ENCODE measurements at regions not wholly inside any gene's neighbourhood (a gene's known extent, or its start where the extent isn't known, plus 50 kb on each side); places are given as distances from the start of the nearest gene placed in this dataset.

DNA sequence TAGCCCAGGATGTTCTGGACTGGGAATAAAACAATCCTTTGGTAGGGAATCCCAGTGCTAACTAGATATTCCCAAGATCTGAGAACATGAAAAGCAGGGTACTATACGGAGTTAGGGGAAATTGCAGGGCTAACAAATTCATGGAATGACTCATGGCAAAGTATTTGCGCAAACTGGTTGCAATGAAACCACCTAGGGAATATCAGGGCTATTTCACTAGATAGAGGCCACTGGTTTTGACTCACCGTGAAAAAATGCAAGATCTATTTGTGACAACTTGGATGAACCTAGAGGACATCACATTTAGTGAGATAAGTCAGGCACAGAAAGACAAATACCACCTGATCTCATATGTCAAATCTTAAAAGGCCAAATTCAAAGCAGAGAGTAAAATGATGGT lies 233.3 kb downstream of the MBD2 start:
- intact Hi-C loops (cut with DNase I), result no loop called here
- no peaks in the 10 kb centered on the region for H3K36me3 ChIP-seq

DNA sequence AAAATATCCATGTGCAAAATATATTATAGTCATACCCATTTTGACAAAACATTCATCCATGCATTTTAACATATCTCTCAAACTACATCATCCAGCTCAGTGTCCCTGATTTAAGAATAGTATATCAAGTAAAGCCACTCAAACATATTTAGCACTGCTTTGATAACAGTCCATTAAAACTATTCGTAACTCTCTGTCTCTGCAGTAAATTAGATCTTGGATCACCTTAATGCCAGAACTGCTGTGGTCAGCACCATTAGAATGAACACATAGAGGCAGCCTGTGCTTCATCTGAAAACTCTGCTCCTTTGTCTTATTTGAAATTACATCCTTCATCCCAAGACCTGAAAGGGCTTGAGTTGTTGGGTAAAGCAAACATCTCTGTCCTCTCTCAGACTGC lies 234.0 kb downstream of the MBD2 start:
- intact Hi-C loops (cut with DNase I), result no loop called here

More for the DNA sequence above, 233.3 kb downstream of the MBD2 start:
- no peak for DNase-seq (ENCODE audit: extremely low spot score in 2 of 2)
- H3K9me3 ChIP-seq, result no peaks in the 10 kb centered on the region
- TF ChIP-seq, protein P1, sequence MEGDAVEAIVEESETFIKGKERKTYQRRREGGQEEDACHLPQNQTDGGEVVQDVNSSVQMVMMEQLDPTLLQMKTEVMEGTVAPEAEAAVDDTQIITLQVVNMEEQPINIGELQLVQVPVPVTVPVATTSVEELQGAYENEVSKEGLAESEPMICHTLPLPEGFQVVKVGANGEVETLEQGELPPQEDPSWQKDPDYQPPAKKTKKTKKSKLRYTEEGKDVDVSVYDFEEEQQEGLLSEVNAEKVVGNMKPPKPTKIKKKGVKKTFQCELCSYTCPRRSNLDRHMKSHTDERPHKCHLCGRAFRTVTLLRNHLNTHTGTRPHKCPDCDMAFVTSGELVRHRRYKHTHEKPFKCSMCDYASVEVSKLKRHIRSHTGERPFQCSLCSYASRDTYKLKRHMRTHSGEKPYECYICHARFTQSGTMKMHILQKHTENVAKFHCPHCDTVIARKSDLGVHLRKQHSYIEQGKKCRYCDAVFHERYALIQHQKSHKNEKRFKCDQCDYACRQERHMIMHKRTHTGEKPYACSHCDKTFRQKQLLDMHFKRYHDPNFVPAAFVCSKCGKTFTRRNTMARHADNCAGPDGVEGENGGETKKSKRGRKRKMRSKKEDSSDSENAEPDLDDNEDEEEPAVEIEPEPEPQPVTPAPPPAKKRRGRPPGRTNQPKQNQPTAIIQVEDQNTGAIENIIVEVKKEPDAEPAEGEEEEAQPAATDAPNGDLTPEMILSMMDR (IDR thresholded peaks at IDR 0.05), result no peak
- TF ChIP-seq POLR2A (IDR thresholded peaks at IDR 0.05) (no peak), POLR2AphosphoS5 (IDR thresholded peaks at IDR 0.05; ENCODE audit: insufficient read depth in 1 of 2, low read depth in 1 of 2) (no peak)
- no peak overlapping the region for H3K27ac ChIP-seq
- no peaks in the 10 kb centered on the region for H3K4me1 ChIP-seq
- no peak overlapping the region for H3K4me3 ChIP-seq
- no peaks in the 10 kb centered on the region for H3K27me3 ChIP-seq

DNA sequence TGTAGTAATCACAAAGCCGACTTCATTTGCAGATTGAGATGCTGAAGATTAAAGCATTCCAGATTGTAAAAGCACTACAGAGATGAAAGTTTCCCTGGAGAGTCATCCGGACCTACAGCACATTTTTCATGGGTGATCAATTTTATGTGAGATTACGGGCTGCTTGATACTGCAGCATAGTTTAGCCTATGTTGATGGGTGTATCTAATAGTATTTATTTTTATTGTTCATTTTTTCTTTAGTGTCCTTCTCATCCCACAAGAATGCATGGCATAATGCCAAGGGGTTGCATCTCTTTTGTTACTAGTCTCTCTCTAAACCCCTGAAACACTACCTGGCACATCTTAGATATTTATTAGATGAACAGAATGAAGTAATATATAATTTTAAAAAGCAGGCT lies 240.4 kb downstream of the MBD2 start:
- no peak for DNase-seq (ENCODE audit: extremely low spot score in 2 of 2)
- Histone ChIP-seq H3K27ac (no peak overlapping the region), H3K4me1 (no peaks in the 10 kb centered on the region), H3K27me3 (no peaks in the 10 kb centered on the region), H3K4me3 (no peak overlapping the region), H3K36me3 (no peaks in the 10 kb centered on the region), H3K9me3 (no peaks in the 10 kb centered on the region)
- intact Hi-C loops (cut with DNase I), result no loop called here
- TF ChIP-seq POLR2A (IDR thresholded peaks at IDR 0.05) (no peak), POLR2AphosphoS5 (IDR thresholded peaks at IDR 0.05; ENCODE audit: insufficient read depth in 1 of 2, low read depth in 1 of 2) (no peak)
- TF ChIP-seq, protein P1 (IDR thresholded peaks at IDR 0.05), result no peak

More for the DNA sequence above, 234.0 kb downstream of the MBD2 start:
- TF ChIP-seq, protein P1 (IDR thresholded peaks at IDR 0.05), result no peak
- TF ChIP-seq POLR2A (IDR thresholded peaks at IDR 0.05) (no peak), POLR2AphosphoS5 (IDR thresholded peaks at IDR 0.05; ENCODE audit: insufficient read depth in 1 of 2, low read depth in 1 of 2) (no peak)
- DNase-seq (ENCODE audit: extremely low spot score in 2 of 2), result no peak
- Histone ChIP-seq H3K36me3 (no peaks in the 10 kb centered on the region), H3K9me3 (no peaks in the 10 kb centered on the region), H3K27ac (no peak overlapping the region), H3K4me1 (no peaks in the 10 kb centered on the region), H3K4me3 (no peak overlapping the region), H3K27me3 (no peaks in the 10 kb centered on the region)

DNA sequence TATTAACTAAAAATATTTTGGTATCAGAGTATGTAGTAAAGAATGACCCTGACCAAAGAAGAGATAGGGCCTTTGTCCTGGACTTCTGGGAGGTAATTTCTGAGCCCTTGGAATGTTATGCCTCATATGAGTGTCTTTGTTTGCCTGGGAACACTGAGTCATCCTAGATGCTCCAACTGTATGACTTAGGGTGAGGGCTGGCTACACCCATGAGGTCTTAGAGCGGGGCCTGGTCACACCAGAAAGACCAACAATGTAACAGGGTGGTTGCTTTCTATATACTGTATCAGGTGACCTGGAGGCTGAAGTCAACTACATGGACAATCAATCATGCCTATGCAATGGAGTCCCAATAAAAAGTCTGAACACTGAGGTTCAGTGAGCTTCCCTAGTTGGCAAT lies 253.1 kb downstream of the MBD2 start:
- no peak overlapping the region for H3K4me3 ChIP-seq
- no peak overlapping the region for H3K27ac ChIP-seq
- TF ChIP-seq POLR2A (IDR thresholded peaks at IDR 0.05) (no peak), POLR2AphosphoS5 (IDR thresholded peaks at IDR 0.05; ENCODE audit: insufficient read depth in 1 of 2, low read depth in 1 of 2) (no peak)
- TF ChIP-seq, protein P1 (IDR thresholded peaks at IDR 0.05), result no peak
- intact Hi-C loops (cut with DNase I), result no loop called here
- no peaks in the 10 kb centered on the region for H3K9me3 ChIP-seq
- no peaks in the 10 kb centered on the region for H3K4me1 ChIP-seq
- H3K36me3 ChIP-seq, result no peaks in the 10 kb centered on the region
- no peak for DNase-seq (ENCODE audit: extremely low spot score in 2 of 2)
- no peaks in the 10 kb centered on the region for H3K27me3 ChIP-seq

DNA sequence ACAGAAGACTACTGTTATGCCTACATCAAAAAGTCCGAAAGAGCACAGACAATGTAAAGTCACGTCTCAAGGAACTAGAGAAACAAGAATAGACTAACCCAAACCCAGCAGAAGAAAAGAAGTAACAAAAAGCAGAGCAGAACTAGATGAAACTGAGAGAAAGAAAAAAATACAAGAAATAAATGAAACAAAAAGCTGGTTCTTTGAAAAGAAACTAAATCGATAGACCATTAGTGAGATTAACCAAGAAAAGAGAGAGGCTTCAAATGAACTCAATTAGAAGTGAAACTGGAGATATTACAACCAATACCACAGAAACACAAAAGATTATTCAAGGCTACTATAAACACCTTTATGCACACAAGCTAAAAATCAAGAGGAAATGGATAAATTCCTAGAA lies 271.8 kb downstream of the MBD2 start:
- TF ChIP-seq, protein P1 (IDR thresholded peaks at IDR 0.05), result no peak
- no peaks in the 10 kb centered on the region for H3K9me3 ChIP-seq
- no peak overlapping the region for H3K4me3 ChIP-seq
- no peak overlapping the region for H3K27ac ChIP-seq
- no peaks in the 10 kb centered on the region for H3K4me1 ChIP-seq
- H3K36me3 ChIP-seq, result no peaks in the 10 kb centered on the region
- no peak for DNase-seq (ENCODE audit: extremely low spot score in 2 of 2)
- intact Hi-C loops (cut with DNase I), result no loop called here
- no peaks in the 10 kb centered on the region for H3K27me3 ChIP-seq
